M059J (cell line): ENCODE measurements at regions not wholly inside any gene's neighbourhood (a gene's known extent, or its start where the extent isn't known, plus 50 kb on each side); places are given as distances from the start of the nearest gene placed in this dataset.
A peak's percentile ranks its signal among the peaks of the same experiment; 100 is the strongest.

Experiments used
- DNase-seq: peaks from one replicate; pipeline ENCODE4 v3.0.0-alpha.2; 2012; ENCODE audit warnings: low read depth

DNA sequence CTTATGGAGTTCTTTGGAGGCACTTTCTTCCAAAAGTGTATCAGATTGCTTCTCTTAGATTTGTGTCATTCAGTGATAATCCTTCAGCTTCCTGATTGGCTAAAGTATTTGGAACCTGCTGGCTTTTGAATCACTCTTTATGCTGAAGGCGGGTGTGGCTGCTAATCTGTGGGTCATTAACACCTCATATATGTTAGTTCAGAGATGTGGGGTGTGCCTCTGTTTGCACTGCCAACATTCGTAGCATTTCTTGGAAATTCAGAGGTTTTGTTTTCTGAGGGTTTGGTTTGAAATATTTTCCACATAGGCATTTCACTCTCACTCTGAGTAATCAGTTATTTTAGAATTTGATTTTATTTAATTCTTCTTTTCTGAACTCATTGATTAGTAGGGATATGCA, 1604.4 kb upstream of the ACVR2A start:
- no peak for DNase-seq

- DNase-seq: peak; percentile 1
Observed at GRCh38 chr2:146239392-146240135, 1605.3 kb upstream of the ACVR2A start.

DNA sequence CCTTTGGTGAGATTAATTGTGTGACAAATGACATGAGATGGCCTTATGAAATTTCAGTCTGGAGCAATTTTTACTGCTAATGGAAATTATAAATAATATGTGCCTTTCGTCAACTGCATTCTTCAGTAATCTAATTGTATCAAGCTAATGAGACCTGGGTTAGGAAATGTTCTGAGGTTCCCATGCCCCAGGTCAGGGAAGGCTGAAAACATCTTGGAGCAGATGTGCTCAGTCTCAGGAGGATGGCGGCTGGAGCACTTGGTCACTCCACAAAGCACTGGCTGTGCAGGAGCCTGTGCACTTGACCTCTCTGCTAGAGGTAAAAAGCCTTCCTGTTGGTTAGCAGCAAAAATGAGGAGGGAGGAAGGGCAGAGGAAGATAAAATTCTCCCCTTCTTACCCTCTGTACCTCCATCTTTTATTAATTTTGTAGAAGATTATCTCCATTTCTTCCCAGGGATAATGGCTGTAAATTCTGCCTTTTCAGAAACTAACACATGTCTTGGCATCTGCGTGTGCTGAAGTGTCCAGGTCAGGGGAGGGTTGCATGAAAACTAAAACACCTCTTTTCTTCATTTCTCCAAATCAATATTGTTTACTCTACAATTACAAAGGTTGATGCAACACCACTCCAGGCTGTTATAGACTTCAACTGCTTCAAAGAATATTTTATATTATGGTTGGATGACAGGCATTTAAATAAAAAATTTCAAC, 1606.4 kb upstream of the ACVR2A start:
- DNase-seq: no peak

- no peak for DNase-seq
Observed at GRCh38 chr2:146235158-146235557, 1609.7 kb upstream of the ACVR2A start.

- no peak for DNase-seq
Observed at GRCh38 chr2:146229508-146230155, 1615.2 kb upstream of the ACVR2A start.

DNA sequence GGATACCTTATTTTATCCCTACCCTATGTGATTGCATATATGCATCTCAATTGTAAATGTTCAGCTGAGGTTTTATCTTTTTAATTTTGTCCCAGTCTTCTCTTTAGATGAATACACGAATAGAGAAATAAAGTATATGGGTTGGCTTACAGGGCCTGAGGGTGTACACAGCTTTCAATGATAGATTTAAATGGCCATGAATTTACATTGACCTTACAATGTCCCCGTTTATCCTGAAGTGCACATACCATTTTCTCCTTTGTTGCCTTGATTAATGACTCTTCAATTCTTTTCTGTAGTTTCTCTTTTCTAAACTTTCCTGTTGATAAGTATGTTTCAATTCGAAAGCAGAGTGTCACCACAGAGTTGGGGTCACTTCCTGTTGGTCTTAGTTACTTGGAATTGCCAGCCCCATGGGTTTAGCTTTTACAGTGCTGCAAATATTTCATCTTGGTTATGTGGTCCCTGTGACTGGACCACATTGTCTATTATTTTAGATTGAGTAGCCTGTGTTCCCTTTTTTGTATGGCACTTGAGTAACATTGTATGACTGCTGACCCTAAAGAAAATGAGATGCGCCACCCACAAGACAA, 1616.3 kb upstream of the ACVR2A start:
- no peak for DNase-seq

DNA sequence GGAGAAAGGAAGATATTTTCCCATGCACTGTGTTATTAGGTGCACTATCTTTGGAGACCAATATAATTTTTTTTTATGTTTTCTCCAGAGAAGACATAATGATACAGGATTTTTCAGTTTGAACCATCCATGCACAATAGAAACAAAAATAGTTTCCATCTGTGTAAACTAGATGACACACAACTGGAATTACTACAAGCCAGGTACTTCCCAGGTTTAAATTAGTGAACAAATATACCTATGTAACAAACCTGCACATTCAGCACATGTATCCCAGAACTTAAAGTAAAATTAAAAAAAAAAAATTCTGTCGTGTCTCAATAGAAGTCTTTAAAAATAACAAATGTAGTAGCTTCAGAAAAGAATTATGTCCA, 1616.8 kb upstream of the ACVR2A start:
- DNase-seq: no peak

DNA sequence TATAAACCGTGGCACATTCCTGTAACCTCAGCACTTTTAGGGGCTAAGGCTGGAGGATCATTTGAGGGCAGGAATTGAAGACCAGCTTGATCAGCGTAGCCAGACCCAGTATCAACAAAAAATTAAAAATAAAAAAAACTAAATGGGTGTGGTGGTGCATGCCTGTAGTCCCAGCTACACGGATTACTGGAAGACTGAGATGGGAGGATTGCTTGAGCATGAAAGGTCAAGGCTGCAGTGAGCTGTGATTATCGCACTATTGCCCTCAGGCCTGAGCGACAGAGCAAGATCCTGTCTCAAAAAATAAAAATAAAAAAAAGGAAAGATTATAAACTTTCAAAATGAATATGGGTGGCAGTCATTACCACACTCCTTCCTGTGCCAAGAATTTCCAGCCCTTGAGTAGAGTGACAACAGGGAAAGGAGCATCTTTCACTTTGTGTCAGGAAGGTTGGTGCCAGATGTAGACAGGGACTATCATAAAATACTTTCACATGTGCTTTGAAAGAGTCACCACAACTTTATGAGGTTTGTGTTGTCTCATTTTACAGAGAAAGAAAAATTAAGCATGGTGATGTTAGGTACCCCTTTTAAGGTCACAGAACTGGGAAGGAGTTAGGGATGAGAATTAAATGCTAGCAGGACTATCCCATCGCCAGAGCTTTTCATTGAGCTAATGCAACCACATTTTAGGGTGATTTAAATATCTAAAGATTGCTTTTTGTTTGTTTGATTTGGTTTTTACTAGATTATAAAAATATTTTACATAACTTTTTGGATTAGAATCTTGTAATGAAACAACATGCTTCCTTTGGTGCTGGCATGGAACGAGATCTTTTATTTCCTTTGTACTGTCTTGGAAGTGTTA, 1617.4 kb upstream of the ACVR2A start:
- no peak for DNase-seq

DNA sequence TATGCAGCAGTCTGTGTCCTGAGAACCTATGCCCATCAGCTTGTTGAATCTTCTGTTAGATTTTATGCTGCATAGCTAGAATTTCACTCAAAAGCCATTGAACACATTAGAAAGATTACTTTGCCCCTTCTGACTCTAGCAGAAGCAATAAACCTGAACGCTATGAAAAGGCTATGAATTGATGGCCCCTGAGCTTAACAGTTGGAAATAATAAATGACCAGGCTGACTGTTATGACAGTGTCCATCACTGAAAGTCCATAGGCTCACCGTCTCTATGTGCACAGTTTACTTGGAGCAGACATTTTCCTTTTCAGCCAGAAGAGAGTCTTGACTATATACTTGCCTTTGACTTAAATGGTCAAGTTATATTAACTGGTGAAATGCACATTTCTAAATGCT, 1618.8 kb upstream of the ACVR2A start:
- no peak for DNase-seq

GRCh38 chr2:146221826-146222225, 1623.0 kb upstream of the ACVR2A start:
- DNase-seq: no peak

- DNase-seq: no peak
Observed at GRCh38 chr2:146220957-146221356, 1623.9 kb upstream of the ACVR2A start.

DNA sequence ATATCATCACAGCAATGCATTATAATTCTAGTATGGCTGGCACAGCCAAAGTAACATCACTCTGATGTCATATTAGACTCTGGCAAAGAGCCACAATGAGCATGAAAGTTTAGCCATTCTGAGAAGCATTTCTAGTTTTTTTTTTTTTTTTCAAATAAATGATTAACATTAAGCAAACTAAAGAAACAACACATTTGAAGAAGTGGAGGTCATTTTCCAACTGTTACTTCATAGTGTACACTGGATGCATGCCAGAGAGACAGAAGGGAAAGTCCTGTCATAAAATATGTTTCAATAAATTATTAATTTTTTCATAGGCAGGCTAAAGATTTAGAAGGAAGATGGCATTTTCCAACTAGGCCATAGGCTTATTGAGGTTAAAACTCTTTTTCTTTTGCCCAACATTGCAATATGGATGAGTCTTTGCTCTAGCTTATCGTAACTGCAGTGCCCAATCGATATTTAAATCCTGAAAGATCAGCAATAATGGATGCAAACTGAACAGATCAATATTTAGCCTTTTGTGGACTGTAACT, 1630.4 kb upstream of the ACVR2A start:
- no peak for DNase-seq

GRCh38 chr2:146213674-146214073, 1631.2 kb upstream of the ACVR2A start:
- no peak for DNase-seq

GRCh38 chr2:146212602-146213001, 1632.2 kb upstream of the ACVR2A start:
- no peak for DNase-seq

GRCh38 chr2:146209842-146210275, 1635.0 kb upstream of the ACVR2A start:
- DNase-seq: no peak

DNA sequence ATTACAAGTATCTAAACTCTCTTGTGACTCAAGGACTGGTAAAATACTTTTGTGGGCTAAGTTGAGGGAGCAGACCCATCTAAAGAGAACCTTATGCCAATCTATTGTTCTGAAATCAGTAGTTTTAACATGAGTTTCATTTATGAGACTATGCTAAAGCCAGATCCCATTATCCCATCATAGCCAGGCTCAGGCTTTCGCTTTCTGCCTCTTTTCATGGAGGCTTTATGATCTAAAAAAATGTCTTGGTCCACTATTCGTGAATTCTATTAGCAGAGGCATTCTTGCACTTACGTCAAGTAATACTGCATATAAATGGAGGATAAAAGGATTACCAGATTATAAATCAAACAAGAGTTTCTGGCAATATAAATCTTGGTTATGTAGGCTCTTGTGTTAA, 1636.9 kb upstream of the ACVR2A start:
- DNase-seq: no peak

GRCh38 chr2:146207417-146207816, 1637.4 kb upstream of the ACVR2A start:
- no peak for DNase-seq

- no peak for DNase-seq
Observed at GRCh38 chr2:146203064-146203624, 1641.7 kb upstream of the ACVR2A start.

DNA sequence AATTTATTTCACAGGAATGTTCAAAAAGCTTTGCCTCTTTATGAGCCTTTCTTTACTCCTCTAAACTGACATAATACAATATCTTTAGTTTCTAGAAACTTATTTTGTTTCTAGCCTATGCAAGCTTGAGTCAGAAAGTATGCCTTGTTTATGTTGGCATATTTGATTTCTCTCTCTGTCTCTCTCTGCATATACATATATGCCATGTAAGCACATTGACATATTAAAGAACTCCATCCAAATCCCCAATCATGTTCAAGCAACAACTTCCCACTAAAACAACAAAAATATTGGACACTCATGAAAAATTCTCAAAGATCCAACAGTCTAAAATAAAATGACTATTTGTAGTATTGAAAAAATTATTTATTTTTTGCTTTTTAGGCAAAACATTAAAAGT, 1651.2 kb upstream of the ACVR2A start:
- DNase-seq: no peak

DNA sequence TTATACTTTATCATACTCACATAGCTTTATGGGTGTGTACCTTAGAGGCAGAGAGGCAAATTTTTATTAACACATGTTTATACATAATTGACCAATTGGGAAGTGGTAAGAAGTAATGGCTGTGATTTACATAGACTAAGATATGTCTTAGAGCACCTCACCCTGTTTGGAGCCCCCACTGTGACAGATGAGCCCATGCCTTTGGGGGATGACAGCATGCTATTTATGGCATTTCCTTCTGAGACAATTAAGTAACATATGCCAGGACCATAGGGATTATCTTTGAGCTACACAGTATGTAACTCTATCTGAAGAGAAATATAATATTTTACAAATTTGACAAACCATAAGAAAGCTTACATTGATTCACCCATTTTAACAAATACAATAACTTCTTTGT, 1655.3 kb upstream of the ACVR2A start:
- no peak for DNase-seq

GRCh38 chr2:146173934-146174333, 1654.0 kb upstream of the ZEB2 start:
- no peak for DNase-seq
